C4-2B (cell line): ENCODE measurements at regions not wholly inside any gene's neighbourhood (a gene's known extent, or its start where the extent isn't known, plus 50 kb on each side); places are given as distances from the start of the nearest gene placed in this dataset.
"Not testable (repeated sequence)": the region's sequence is repeated elsewhere in the genome, so short reads cannot be mapped to it uniquely, and the experiment has no call there.

Source experiments
- CTCF ChIP-seq: fragments of 450-650 bp; conservative IDR thresholded peaks from 2 replicates; pipeline ENCODE4 v1.5.1; 2017; ENCODE audit warnings: mild to moderate bottlenecking
- ZFX ChIP-seq: fragments of 450-650 bp; IDR thresholded peaks from 2 replicates; pipeline ENCODE4 v1.6.1; 2017

GRCh38 chr13:110041638-110042037 lies 255.3 kb upstream of the IRS2 start:
- not testable (repeated sequence) for TF ChIP-seq CTCF, ZFX
